ENCODE measurements at regions not wholly inside any gene's neighbourhood (a gene's known extent, or its start where the extent isn't known, plus 50 kb on each side); places are given as distances from the start of the nearest gene placed in this dataset.

- FAIRE-seq = no peak
- H3K9ac ChIP-seq (ENCODE audit: control insufficient read depth, extremely low read depth, insufficient read depth, low read length) = no peak overlapping the region
Observed at GRCh38 chr9:91496351-91496750, 72.7 kb upstream of the NFIL3 start.

DNA sequence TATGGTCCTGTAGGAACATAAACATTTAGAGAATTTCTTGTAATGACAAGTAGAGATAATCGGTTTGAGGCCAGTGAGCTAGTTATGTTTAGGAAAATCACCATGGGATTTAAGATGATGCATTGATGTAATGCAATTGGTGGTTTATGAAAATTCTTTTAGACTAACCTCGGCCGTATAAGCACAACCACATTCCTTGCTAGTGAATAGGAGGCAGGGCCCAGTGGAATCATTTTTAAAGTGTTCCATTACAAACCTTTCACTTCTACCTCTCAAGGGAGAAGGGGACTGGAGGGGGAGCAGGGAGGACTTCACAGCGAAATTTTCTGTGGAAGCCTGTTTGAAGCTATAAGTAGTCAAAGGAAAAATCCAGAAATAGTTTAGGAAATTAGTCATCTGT, 71.8 kb upstream of the NFIL3 start:
- Histone ChIP-seq H4K20me1 (ENCODE audit: control insufficient read depth, extremely low read depth, insufficient read depth, low read length) (no peaks in the 10 kb centered on the region), H3K9me3 (ENCODE audit: control insufficient read depth, low read depth, low read length) (no peaks in the 10 kb centered on the region), H3K4me2 (ENCODE audit: control insufficient read depth, extremely low read depth, insufficient read depth, low read depth, low read length) (no peak overlapping the region), H3K36me3 (ENCODE audit: control insufficient read depth in 2 of 2, extremely low read depth in 1 of 2, insufficient read depth in 2 of 2, low read length in 2 of 2) (no peaks in the 10 kb centered on the region), H3K4me3 (ENCODE audit: control insufficient read depth in 2 of 3, extremely low read depth in 1 of 3, insufficient read depth in 2 of 3, low read depth in 1 of 3, low read length in 3 of 3) (no peak overlapping the region), H3K27ac (ENCODE audit: control insufficient read depth, insufficient read depth, low read length) (no peak overlapping the region), H3K9ac (ENCODE audit: control insufficient read depth, extremely low read depth, insufficient read depth, low read length) (no peak overlapping the region), H3K79me2 (ENCODE audit: control insufficient read depth, insufficient read depth, low read length) (no peaks in the 10 kb centered on the region), H3K4me1 (ENCODE audit: control insufficient read depth, extremely low read depth, insufficient read depth, low read length) (peaks cover 4% of the 10 kb centered on the region), H3K9me1 (ENCODE audit: control insufficient read depth, extremely low read depth, insufficient read depth, low read length) (no peaks in the 10 kb centered on the region), H2AFZ (ENCODE audit: control insufficient read depth, low read length) (no peak overlapping the region), H3K27me3 (ENCODE audit: control insufficient read depth, extremely low read depth, insufficient read depth, low read length) (peaks cover 7% of the 10 kb centered on the region)
- FAIRE-seq (peak; percentile 5), DNase-seq (ENCODE audit: low read depth, low spot score) (no peak)
- dilution Hi-C loops (cut with MboI; ENCODE audit: extremely low pct_ligation_motif_present, low sequenced_read_pairs) = no loop called here
- TF ChIP-seq EZH2 (IDR thresholded peaks at IDR 0.05; ENCODE audit: low read length) (no peak), CTCF (optimal IDR thresholded peaks at IDR 0.05 in 1 of 3, IDR thresholded peaks at IDR 0.05 in 1 of 3, conservative IDR thresholded peaks at IDR 0.05 in 1 of 3; ENCODE audit: extremely low read depth in 1 of 3, insufficient read depth in 2 of 3, low read length in 3 of 3) (no peak)

More at GRCh38 chr9:91496351-91496750, 72.7 kb upstream of the NFIL3 start:
- Histone ChIP-seq H3K27ac (ENCODE audit: control insufficient read depth, insufficient read depth, low read length) (no peak overlapping the region), H3K36me3 (ENCODE audit: control insufficient read depth in 2 of 2, extremely low read depth in 1 of 2, insufficient read depth in 2 of 2, low read length in 2 of 2) (no peaks in the 10 kb centered on the region), H2AFZ (ENCODE audit: control insufficient read depth, low read length) (no peak overlapping the region), H3K27me3 (ENCODE audit: control insufficient read depth, extremely low read depth, insufficient read depth, low read length) (peaks cover 7% of the 10 kb centered on the region), H3K4me1 (ENCODE audit: control insufficient read depth, extremely low read depth, insufficient read depth, low read length) (peaks cover 4% of the 10 kb centered on the region), H3K79me2 (ENCODE audit: control insufficient read depth, insufficient read depth, low read length) (no peaks in the 10 kb centered on the region), H3K9me1 (ENCODE audit: control insufficient read depth, extremely low read depth, insufficient read depth, low read length) (no peaks in the 10 kb centered on the region), H3K4me3 (ENCODE audit: control insufficient read depth in 2 of 3, extremely low read depth in 1 of 3, insufficient read depth in 2 of 3, low read depth in 1 of 3, low read length in 3 of 3) (no peak overlapping the region), H4K20me1 (ENCODE audit: control insufficient read depth, extremely low read depth, insufficient read depth, low read length) (no peaks in the 10 kb centered on the region), H3K4me2 (ENCODE audit: control insufficient read depth, extremely low read depth, insufficient read depth, low read depth, low read length) (no peak overlapping the region), H3K9me3 (ENCODE audit: control insufficient read depth, low read depth, low read length) (no peaks in the 10 kb centered on the region)
- no peak for DNase-seq (ENCODE audit: low read depth, low spot score)
- dilution Hi-C loops (cut with MboI; ENCODE audit: extremely low pct_ligation_motif_present, low sequenced_read_pairs) = no loop called here
- TF ChIP-seq CTCF (optimal IDR thresholded peaks at IDR 0.05 in 1 of 3, IDR thresholded peaks at IDR 0.05 in 1 of 3, conservative IDR thresholded peaks at IDR 0.05 in 1 of 3; ENCODE audit: extremely low read depth in 1 of 3, insufficient read depth in 2 of 3, low read length in 3 of 3) (no peak), EZH2 (IDR thresholded peaks at IDR 0.05; ENCODE audit: low read length) (no peak)
